ACHN (cell line): ENCODE measurements at regions not wholly inside any gene's neighbourhood (a gene's known extent, or its start where the extent isn't known, plus 50 kb on each side); places are given as distances from the start of the nearest gene placed in this dataset.
"Not testable (repeated sequence)": the region's sequence is repeated elsewhere in the genome, so short reads cannot be mapped to it uniquely, and the experiment has no call there.

Experiments
- DNase-seq: peaks from one replicate; pipeline ENCODE4 v3.0.0-alpha.2; 2015
- in situ Hi-C: cut with HindIII; loops from 2 replicates; pipeline ENCODE4 v1.10.0; 2017; ENCODE audit warnings: low sequenced_read_pairs, low pct_ligation_motif_present, low pct_unique_long_range_greater_than_20kb

DNA sequence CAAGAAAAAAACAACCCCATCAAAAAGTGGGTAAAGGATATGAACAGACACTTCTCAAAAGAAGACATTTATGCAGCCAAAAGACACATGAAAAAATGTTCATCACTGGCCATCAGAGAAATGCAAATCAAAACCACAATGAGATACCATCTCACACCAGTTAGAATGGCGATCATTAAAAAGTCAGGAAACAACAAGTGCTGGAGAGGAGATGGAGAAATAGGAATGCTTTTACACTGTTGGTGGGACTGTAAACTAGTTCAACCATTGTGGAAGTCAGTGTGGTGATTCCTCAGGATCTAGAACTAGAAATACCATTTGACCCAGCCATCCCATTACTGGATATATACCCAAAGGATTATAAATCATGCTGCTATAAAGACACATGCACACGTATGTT lies 467.2 kb upstream of the RUNX1 start:
- in situ Hi-C loops, DNase-seq: not testable (repeated sequence)

DNA sequence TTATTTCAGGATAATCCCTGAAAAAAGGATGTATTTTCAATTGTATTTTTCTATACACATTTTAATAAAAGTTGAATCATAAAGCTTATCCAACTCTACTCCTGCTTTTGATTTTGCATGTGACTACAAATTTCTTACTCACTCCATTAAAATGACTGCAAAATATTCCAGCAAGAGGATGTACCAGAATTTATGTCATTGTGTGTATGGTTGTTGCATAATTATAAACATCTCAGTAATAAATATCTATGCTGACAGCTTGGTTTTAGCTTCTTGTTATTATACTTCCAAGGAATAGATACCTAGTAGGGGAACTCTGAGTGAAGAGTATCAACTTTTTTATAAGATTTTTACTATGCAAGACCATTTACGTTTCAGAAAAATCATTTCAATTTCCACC lies 463.2 kb upstream of the RUNX1 start:
- no peak for DNase-seq

DNA sequence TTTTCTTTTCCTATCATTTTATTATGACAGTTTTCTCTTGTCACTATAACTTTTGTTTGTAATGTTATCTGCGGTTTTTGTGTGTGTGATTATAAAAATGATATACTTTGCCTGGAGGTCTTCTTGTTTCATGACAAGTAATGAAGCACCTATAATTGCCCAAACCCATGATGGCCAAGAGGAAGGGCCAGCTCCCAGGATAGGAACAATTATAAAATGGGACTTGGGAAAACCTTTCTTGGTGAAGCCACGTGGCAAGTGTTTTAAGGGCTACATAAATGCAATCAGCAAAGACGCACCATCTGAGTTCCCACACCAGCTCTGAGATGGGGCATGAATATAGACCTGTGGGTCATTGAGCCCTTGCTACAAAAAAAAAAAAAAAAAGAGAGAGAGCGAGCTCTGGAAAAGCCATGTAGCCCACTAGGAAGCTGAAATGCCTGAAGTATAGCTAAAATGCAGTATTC lies 462.6 kb upstream of the RUNX1 start:
- in situ Hi-C loops = no loop called here

More for the DNA sequence above, 463.2 kb upstream of the RUNX1 start:
- in situ Hi-C loops = no loop called here

GRCh38 chr21:35510957-35511695 lies 462.0 kb upstream of the RUNX1 start:
- in situ Hi-C loops = no loop called here
- no peak for DNase-seq

More for the DNA sequence above, 462.6 kb upstream of the RUNX1 start:
- no peak for DNase-seq

- no peak for DNase-seq
- in situ Hi-C loops = no loop called here
Observed at GRCh38 chr21:35510294-35510693, 461.2 kb upstream of the RUNX1 start.

GRCh38 chr21:35509001-35509704 lies 460.1 kb upstream of the RUNX1 start:
- in situ Hi-C loops = no loop called here
- no peak for DNase-seq

GRCh38 chr21:35508139-35508888 lies 459.2 kb upstream of the RUNX1 start:
- peak; percentile 21 for DNase-seq
- in situ Hi-C loops = no loop called here

- no peak for DNase-seq
- in situ Hi-C loops = no loop called here
Observed at GRCh38 chr21:35507181-35507759, 458.2 kb upstream of the RUNX1 start.

- no peak for DNase-seq
- in situ Hi-C loops = no loop called here
Observed at GRCh38 chr21:35506771-35507170, 457.7 kb upstream of the RUNX1 start.

GRCh38 chr21:35506352-35506751 lies 457.2 kb upstream of the RUNX1 start:
- in situ Hi-C loops = no loop called here
- DNase-seq = no peak

GRCh38 chr21:35504951-35505466 lies 455.9 kb upstream of the RUNX1 start:
- no peak for DNase-seq
- in situ Hi-C loops = no loop called here

GRCh38 chr21:35504277-35504676 lies 455.2 kb upstream of the RUNX1 start:
- in situ Hi-C loops = no loop called here
- no peak for DNase-seq

GRCh38 chr21:35503671-35504070 lies 454.6 kb upstream of the RUNX1 start:
- no peak for DNase-seq
- in situ Hi-C loops = no loop called here

DNA sequence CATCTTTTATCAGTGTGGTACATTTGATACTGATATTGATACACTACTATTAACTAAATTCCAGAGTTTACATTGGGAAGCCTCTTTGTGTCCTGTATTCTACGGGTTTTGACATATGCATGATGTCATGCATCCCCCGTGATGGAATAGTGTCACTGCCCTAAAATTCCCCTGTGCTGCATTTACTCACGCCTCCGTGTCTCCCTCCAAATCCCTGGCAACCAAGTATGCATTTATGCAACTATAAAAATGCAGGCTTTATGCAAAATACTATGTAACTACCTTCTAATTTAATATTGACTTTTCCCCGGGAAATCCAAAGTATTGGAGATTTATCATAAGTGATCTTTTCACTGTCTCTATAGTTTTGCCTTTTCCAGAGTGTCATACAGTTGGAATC lies 453.7 kb upstream of the RUNX1 start:
- no peak for DNase-seq
- in situ Hi-C loops = no loop called here

DNA sequence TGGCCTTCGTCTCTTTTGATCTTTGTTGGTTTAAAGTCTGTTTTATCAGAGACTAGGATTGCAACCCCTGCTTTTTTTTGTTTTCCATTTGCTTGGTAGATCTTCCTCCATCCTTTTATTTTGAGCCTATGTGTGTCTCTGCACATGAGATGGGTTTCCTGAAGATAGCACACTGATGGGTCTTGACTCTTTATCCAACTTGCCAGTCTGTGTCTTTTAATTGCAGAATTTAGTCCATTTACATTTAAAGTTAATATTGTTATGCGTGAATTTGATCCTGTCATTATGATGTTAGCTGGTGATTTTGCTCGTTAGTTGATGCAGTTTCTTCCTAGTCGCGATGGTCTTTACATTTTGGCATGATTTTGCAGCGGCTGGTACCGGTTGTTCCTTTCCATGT lies 448.4 kb upstream of the RUNX1 start:
- in situ Hi-C loops, DNase-seq: not testable (repeated sequence)

DNA sequence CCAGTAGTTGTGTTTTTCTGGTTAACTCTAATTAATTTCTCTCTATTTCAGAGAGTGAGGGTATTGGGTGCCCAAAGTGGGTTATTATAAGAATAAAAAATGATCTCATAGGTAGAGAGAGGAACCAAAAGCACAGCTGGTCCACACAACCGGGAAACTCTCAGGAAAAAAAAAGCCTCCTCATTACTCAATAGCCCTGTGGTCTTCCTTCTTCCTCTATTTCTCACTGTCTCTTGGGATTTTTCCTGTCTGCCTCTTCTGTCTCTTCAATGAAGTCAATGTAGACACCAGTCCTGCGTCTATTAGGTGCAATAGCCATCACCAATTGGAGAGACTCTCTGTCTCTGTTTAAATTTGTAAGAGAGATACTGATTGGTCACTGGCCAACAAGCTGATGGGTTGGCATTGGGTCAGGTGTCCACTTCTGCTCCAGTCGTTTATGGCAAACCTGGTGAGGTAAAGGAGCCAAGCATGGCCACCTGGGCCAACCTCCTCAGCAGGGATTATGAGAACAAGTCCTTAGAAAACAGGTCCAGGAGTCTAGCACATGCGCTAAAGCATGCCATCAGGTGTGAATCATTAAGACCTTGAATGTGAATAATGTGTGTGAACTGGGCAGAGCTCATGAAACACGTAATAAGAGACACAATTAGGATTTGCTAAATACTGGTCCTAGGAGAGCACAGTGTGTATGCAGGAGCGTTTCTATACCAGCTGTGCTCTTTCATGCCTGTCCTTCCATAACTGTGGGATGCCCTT lies 443.0 kb upstream of the RUNX1 start:
- no peak for DNase-seq
- in situ Hi-C loops = no loop called here

DNA sequence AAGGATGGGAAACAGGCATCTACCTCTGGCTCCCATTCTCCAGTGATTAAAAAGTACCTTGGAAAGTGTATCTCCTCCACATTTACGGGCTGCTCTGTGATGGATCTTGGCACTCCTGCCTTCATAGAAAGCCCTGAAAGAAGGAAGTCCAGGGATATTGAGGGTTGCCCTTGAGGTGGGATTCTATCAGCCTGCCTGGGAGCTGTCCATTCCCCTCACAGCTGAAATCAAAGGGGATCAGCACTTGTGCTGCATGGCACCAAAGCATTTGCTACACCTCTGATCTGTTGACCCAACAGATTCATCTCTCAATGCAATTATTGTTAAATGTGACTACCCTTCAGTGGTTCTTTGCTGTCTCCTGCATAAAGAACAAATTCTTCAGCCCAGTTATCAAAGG lies 442.0 kb upstream of the RUNX1 start:
- in situ Hi-C loops = no loop called here
- no peak for DNase-seq

DNA sequence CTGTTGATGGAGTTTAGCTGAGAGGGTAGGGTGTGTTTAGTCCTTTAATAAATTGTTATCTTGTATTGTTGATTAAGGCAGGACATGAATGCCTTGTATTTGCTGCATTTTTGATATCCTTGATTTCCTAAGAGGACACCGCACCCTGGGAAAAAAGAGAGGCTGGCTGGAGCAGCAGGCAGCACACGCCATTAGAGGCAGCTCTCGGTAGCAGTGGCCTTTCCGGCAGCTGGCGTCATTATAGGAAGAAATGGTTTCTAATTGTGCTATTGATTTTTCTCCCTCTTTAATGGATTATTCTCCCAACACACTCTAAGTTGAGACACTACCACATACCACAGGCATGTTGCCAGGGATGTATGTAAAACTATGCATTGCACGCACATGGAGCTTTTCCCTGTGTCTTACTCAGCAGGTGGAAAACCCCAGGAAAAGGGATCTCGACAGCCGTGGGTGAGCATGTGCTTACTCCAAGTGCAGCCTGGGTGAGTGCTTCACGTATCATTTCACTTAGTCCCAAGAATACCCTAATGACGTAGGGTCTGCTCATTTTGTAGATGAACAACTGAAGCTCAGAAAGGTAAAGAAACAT lies 440.4 kb upstream of the RUNX1 start:
- DNase-seq = no peak
- in situ Hi-C loops = no loop called here
